Hypothalamus (tissue), 51 donors: ENCODE measurements at regions not wholly inside any gene's neighbourhood (a gene's known extent, or its start where the extent isn't known, plus 50 kb on each side); places are given as distances from the start of the nearest gene placed in this dataset.
"Not testable (repeated sequence)": the region's sequence is repeated elsewhere in the genome, so short reads cannot be mapped to it uniquely, and the experiment has no call there.

Experiments
- DNase-seq, 51 donors: peaks; one replicate each; lab custom pipeline; 2025; lab: John Stamatoyannopoulos, UW

DNA sequence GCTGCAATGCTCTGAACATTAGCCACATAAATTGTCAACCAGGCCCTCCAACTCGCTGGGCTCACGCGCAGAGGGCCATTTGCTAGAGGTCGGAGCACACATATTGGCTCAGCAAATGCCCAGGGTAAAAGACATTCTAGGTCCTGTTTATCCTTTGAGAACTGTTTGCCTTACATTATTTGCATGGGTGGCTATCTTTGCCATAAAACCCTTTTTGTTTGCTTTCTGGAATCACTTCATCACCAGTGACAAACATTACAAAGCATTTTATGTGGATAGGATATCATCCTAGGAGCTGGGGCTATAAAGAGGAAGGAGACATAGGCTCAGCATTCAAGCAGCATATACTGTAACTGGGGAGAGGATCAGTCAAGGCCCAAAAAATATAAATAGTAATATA lies 149.2 kb upstream of the RAI2 start:
- no peak for DNase-seq

DNA sequence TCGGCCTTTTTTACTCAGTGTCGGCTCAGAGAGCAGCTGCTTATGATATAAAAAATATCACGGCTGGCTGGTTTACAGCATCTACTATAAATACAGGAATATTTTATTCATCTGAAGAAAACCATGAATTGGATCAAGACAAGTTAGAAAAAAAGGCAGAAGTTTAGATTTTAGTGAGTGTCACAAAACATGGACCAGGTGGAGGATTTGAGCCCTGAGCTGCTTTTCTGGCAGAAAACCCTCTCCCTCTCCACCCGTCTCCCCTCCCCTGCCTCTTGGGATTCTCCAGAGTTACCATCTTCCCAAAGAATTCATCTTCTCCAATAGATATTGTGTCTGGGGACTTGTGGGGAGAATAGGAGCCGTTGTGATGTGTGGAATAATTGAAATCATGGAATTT lies 142.8 kb upstream of the RAI2 start:
- DNase-seq: no peak

DNA sequence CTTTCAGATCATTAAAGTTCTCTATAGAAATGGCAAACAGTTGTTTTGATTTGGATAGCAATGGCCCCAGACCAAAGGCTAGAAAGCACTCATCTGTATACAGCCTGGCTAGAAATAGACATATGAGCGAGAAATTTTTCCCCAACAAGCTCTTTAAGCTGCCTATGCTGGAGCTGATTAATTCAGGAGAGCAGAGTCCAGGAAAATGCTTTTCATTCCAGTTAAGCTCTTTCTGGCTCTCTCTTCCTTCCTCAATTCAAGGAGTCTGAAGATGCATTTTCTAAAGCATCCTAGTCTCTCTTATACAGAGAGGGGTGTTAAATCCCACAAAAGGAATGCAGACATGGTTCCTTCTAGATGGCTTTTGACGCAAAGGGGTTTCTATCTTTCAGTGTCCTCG lies 141.7 kb upstream of the RAI2 start:
- DNase-seq: no peak

DNA sequence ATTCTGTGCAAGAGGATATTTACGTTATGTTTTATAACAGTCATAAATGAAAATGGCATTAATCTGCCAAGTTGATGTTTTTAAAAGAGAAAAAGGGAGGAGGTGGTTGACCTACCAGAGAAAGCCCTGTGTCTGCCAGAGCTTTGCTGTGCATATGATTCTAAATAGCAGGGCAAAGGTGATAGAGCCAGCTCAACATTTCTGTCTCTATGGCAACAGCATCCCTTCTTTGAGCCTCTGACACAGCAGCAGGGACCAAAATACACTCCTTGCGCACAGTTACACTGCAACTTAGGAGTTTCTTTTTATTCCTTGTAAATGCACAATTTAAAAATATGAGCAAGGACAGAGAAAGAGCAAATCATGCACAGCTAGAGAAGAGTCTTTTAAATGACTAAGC lies 133.3 kb upstream of the RAI2 start:
- DNase-seq: peak in 3 of 51 donors; percentile 0 to 12 (median 0)

DNA sequence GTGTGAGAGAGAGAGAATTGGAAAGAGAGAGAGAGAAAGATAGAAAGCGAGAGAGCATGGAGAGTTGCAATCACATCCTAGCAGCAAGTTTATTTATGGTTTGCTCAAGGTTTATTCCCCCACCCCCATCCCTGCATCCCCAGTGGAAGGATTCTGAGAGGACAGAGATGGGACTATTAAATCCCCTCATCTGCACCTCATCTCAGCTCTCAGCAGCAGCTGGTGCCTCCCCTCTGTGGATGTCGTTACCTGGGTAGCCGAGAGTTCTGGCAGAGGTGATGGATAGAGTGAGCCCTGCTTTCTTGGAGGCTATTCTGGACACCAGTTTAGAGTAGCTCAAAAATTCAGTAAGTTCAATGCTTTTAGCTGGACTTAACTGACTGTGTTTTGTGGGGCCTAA lies 132.0 kb upstream of the RAI2 start:
- no peak for DNase-seq

DNA sequence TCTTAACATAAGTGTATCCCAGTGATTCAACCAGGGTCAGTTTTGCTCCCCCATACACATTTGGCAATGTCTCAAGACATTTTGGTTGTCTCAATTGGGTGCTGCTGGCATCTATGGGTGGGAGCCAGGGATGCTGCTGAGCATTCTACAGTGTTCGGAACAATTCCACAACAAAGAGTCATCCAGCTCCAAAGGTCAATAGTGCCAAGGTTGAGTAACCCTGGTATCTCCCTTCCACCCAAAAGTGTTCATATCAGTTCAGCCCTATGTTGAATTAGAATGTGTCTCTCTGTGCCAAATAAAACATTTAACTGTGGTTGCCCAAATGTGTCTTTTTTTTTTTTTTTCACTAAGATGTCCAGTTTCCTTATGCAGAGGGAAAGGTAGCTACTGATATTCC lies 129.4 kb upstream of the RAI2 start:
- DNase-seq: no peak

DNA sequence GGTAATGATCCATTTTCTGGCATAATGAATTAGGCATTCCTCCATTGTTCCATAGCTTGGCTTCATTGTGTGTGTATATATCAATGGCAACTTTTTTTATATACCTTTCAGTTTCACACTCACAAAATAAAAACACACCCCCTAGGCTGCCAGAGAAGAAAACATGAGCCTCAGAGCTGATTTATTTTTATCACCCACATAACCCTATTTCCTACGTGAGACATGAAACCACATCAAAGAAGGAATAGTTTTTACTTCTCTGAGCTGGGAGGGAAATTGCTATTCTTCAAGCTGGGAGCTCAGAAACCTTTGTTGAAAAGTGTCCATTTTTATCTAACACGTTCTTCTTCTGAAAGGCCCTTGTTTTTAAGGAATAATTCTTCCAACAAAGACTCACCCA lies 126.7 kb upstream of the RAI2 start:
- no peak for DNase-seq

DNA sequence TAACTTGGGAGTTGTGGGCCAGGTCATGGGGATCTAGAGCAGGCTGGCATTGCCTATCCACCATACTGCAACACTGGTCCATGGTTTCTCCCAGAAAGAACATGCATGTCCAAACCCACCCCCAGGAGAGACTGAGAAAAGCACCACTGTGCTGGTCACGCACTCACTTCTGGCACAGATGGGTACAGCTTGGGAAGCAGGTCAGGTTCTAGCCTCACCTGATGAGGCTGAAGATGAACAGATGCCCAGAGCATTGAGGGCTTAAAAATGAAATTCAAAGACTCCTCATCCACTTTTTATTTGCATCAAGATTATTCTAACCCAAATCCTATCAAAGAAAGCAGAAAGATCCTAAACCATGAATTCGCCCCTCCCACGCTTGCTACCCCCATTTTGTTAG lies 125.9 kb upstream of the RAI2 start:
- no peak for DNase-seq

DNA sequence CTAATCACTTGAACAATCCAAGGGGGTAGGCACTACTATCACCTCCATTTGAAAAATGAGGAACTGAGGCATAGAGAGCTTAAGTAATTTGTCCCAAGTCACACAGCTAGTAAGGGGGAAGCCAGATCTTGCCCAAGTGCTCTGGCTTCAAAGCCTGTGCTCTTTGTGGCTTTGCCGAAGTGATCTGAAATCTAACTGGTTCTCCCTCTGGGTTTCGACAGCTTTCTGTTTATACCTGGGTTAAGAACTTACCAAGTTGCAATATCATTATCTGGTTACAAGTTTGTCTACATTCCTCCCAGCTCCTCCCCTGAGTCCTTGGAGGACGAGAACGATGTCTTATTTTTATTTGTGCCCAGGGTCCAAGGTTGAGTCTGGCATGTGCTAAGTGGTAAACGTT lies 125.3 kb upstream of the RAI2 start:
- DNase-seq: no peak

DNA sequence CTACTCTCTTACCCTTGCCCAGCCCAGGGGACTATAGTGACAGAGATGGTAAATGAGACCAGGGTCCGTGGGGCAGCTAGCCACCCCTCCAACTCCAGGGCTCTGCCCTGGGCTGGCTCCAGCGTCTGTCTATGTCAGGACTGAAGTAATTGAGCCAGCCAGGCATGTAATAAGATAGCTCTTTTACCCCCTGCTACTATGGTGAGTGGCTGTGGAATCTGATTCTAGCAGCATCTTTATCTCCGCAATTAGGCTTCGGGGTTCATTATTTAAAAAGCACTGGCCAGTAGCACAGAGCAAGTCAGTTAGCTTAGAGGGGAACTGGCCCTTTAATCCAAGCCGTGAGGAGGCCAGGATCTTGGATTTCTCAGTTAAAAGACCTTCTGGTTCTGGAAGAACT lies 123.3 kb upstream of the RAI2 start:
- DNase-seq: no peak

DNA sequence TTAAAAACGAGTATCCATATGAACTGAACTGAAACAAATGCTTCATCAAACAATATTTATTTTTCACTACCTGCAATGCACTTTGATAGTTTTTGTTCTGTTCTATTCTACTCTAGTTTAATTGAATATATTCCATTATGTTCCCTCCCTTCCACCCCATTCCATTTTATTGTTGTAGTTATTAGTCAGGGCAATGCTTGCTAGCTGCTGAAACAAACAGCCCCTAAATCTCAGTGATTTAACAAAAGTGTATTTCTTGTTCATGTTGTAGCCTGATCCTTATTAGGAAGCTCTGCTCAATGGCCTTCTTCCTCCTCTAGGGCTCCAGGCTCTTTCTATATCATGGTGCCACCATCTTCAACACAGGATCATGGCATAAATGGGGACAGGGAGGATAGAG lies 122.3 kb upstream of the RAI2 start:
- no peak for DNase-seq

DNA sequence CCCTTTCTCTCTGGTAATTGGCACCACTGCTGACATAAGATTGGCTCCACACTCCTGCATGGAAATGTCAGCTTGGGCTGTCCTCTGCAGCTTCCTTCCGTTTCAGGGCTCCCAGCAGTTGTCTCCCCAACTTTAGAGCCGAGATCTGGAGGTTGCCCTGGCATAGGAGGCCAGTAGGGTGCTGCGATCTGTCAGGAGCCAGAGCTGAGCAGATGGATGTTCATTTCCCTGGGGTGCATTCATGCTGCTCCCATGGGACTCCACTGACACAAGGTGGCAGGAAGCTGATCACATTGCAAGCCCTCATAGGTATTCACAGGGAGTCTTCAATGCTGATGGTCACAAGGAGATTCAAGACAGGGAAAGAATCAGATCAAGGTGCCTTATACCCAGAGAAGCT lies 116.6 kb upstream of the RAI2 start:
- no peak for DNase-seq

DNA sequence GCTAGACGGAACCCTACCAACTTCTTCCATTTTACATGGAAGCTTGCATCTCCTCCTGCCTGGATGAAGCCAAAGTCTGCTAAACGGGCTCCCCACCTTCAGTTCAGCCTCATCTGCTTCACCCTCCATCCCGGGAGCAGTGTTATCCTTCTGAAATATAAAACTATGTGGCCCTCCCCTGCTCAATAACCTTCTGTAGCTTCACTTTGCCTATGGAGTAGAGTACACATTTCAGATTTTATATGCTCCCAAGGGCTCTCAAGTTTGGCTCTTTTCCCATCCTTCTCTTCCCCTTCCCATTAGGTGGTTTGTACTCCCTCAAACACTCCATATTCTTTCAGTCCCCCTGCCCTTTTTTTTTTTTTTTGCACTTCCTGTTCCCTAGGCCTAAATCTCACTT lies 115.9 kb upstream of the RAI2 start:
- no peak for DNase-seq

DNA sequence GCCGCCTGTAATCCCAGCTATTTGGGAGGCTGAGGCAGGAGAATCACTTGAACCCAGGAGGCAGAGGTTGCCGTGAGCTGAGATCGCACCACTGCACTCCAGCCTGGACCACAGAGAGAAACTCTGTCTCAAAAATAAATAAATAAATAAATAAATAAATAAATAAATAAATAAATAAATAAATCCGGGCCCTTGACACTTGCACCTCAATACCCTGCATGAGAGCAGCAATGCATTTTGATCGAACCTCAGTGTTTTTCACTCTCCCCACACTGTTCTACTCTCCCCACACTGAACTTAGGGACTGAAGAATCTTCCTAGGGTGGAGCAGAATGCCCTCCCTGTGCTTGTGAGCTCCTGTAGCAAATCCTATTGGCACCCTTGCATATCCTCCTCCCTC lies 114.3 kb upstream of the RAI2 start:
- DNase-seq: not testable (repeated sequence)

DNA sequence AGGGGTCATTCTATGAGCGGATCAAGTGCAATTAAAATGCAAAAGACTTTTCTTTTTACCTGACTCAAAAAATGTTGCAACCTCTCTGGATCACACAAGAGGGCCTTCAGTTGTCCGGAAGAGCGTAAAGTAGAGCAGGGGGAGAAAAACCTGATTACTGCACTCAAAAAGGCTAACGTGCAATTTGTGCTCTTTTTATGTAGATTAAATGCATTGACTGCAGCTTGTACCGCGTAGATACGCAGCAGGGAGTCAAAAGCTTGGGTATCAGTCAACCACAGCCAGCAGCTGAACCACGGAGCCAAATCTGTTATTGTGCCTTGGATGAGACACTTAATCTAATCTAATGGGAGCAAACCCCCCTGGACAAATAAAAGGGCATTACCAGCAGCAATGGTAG lies 107.3 kb upstream of the RAI2 start:
- DNase-seq: no peak

DNA sequence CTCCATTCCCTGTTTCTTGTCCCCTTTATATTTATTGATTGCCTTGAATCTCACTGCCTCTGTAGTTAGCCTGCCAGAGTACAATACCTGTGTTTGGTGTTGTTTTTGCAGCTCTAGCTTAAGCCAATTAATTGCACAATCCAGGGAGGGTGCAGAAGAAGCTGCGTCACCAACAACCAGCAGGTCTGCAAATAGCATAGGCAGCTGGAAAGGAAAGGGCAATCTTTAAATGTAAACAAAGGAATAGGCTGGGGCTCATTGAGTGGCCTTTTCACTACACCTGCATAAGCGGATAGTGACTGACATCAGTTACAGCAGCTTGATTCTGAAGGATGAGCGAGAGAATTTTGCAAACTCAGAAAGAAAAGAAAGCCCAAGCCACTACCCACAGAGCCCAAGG lies 106.8 kb upstream of the RAI2 start:
- DNase-seq: no peak

DNA sequence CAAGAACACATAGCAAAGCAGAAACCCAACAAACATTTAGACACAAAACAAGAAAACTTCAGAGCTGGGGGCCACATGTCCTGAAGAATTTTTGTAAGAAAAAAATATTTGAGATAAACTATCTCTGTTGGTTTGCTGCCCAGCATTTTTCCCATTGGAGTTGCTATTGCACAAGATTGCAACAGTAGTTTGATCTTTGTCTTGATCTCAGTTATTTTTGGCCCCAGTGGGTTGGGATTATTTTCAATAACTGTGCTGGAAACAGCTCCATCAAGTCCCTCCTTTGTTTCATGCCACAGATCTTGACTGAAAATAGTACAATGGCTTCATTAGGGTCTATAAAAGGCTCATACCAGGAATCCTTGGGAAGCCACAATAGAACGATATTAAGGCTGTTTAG lies 103.8 kb upstream of the RAI2 start:
- DNase-seq: no peak

DNA sequence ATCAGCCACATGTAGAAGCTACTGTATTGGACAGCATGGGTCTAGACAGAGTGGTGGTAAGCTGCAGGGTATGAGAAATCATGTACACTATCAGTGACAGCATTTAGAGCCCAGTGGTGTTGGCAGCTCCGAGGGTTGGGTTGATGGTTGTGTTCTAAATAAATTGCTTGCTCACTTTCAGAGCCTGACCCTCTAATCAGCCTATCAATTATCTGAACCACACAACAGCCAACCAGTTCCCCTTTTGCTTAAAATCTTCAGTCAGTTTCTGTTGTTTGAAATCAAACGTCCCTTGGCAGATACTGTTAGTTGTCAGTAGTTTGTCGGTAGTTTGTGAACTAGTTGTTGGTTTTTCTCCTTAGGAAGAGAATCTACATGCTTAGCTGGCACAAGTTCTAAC lies 99.8 kb upstream of the RAI2 start:
- DNase-seq: no peak

DNA sequence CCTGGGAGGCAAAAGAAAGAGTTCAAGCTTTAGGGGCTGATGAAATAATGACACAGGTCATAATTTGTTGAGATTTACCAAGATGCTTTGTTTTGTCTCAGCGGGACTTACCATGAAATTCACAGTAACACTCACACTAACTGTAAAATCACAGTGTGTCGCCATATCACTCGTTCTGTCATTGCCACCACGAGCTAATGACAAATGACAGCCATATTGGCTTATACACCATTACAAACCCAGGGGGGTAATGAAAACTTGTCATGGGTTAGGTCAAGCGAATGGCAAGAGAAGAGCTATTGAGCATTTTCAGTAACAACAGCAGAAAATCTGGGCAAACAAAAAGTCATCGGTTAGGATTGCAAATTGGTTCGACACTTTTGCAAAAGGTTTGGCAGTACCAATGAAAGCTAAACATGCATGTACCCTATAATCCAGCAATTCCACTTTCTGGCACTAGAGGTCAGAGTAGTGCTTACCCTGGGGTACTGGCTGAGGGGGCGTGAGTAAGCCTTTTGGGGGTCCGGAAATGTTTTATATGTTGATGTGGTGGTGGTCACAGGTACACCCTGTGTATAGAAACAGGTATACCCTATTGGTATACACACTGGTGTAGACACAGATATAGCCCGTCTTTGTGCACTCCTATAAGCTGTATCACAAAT lies 83.9 kb upstream of the RAI2 start:
- no peak for DNase-seq

DNA sequence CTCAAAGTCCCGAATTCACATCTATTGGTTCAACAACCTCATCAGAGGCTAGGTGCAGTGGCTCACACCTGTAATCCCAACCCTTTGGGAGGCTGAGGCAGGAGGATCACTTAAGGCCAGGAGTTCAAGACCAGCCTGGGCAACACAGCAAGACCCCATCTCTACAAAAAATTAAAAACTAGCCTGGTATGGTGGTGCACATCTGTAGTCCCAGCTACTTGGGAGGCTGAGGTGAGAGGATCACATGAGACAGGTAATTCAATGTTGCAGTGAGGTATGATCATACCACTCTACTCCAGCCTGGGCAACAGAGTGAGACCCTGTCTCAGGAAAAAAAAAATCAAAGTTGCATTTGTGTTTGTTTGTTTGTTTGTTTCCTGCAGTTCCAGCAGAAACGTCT lies 80.1 kb upstream of the RAI2 start:
- DNase-seq: not testable (repeated sequence)

DNA sequence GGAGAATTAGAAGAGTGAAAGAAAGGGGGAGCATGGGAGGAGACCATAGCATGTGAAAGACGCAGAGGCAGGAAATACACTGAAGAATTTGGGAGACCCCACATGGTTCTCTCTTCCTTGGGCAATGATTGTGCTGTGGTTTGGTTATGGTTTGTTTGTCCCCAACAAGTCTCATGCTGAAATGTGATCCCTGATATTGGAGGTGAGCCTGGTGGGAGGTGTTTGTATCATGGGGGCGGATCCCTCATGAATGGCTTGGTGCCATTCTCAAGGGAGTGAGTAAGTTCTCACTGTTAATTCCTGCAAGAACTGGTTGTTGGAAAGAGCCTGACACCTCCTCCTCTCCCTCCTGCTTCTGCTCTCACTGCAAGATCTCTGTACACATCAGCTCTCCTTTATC lies 78.6 kb upstream of the RAI2 start:
- DNase-seq: peak in 1 of 51 donors; percentile 0

DNA sequence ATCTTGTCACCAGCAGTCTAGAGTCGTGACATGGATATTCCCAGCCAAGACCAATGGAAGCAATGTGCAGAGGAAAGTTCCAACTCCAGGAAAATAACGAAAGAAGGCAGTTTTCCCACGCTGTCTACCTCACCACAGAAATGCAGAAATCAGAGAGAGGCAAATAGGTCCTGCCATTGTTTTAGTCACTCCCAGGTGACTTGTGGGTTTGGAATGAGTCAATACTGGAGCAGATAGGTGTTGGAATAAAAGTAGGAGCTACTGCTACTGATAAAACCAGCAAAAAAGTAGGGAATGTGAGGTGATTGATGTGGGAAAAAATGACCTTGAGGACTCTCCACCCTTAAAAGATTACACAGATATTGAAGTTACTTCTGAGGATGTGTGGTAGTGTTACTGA lies 72.8 kb upstream of the RAI2 start:
- no peak for DNase-seq

DNA sequence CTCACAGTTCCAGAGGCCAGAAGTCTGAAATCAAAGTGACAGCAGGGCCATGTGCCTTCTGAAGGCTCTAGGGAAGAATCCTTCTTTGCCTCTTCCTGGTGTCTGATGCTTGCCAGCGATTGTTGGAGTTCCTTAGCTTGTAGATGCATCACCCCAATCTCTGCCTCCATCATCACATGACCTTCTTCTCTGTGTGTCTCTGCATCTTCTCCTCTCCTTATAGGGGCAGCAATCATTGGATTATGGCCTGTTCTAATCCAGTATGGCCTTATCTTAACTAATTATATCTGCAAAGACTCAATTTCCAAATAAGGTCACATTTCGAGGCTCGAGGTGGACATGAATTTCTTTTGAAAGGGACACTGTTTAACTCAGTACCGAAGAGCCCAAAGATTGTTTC lies 71.7 kb upstream of the RAI2 start:
- DNase-seq: no peak

DNA sequence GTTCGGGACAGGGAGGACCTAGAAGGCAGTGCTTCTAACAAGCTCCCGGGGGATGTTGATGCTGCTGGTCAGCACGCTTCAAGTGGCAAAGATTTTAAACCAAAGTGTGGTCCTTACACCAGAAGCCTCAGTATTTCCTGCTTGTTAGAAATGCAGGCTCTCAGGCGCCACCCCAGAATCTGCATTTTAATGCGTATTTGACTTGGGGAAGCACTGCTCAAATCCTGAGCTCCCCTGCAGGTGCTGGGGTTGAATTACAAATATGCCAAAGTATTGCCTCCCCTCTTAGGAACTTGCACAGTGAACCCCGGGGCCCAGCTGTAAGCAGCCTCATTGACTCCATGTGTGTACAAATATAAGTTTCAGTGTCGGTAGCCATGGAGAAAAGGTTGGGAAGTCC lies 70.8 kb upstream of the RAI2 start:
- DNase-seq: no peak
